ENCODE measurements at regions not wholly inside any gene's neighbourhood (a gene's known extent, or its start where the extent isn't known, plus 50 kb on each side); places are given as distances from the start of the nearest gene placed in this dataset.

DNA sequence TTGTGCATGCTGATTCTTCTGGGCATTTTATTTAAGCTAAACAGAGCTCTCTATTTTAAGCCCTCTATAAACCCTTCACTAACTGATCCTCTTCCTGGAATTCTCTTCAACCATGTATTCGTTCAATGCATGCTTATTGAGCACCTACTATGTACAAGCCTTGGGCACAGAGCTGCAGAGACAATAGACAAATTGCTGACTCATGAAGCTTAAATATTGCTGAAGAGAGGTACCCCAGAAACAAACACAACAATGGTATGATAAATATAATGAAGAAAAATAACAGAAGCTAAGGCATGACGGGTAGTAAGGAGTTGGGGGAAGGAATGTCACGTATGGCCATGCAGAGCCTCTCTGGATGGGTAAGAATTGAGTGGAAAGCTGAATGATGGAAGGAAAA, 222.2 kb downstream of the PPARGC1A start:
- DNase-seq (ENCODE audit: low read depth, low spot score): no peak

DNA sequence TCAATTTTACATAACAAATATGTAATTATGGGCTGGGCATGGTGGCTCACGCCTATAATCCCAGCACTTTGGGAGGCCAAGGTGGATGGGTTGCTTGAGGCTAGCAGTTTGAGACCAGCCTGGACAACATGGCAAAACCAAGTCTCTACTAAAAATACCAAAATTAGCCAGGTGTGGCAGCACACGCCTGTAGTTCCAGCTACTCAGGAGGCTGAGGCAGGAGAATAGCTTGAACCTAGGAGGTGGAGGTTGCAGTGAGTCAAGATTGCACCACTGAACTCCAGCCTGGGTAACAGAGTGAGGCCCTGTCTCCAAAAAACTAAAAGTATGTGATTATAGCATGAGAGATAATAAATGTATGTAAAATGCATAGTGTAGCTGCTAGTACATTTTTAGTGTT, 229.0 kb downstream of the PPARGC1A start:
- DNase-seq (ENCODE audit: low read depth, low spot score): no peak

GRCh38 chr4:23654791-23655190, 235.1 kb downstream of the PPARGC1A start:
- DNase-seq (ENCODE audit: low read depth, low spot score): no peak

DNA sequence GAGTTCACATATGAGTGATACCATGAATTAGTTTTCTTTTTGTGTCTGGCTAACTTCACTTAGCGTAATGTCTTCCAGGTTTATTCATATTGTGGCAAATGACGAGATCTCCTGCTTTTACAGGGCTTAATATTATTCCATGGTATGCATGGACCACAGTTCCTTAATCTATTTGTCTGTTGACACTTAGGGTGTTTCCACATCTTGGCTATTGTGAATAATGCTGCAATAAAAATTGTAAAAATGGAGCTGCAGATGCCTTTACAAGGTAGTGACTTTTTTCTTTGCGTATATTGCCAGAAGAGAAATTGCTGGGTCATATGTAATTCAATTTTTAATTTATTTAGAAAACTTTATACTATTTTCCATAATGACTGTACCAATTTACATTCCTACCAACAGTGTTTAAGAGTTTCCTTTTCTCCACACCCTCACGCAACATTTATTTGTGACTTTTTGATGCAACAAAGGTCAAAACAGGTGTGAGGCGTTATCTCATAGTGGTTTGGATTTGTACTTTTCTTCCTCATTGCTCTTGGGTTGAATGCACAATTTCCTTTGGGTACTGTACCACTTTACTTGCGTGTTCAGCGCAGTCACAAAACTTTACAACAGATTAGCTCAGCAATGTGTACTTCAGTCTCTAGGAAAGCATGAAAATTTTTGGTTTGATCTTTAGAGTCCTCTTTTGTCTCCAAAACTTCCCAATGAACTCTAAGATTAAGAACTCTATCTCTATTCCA, 240.8 kb downstream of the PPARGC1A start:
- DNase-seq (ENCODE audit: low read depth, low spot score): no peak

GRCh38 chr4:23635468-23635867, 254.4 kb downstream of the PPARGC1A start:
- DNase-seq (ENCODE audit: low read depth, low spot score): no peak

GRCh38 chr4:23631255-23631950, 258.4 kb downstream of the PPARGC1A start:
- DNase-seq (ENCODE audit: low read depth, low spot score): no peak

GRCh38 chr4:23630110-23630509, 259.7 kb downstream of the PPARGC1A start:
- DNase-seq (ENCODE audit: low read depth, low spot score): no peak

DNA sequence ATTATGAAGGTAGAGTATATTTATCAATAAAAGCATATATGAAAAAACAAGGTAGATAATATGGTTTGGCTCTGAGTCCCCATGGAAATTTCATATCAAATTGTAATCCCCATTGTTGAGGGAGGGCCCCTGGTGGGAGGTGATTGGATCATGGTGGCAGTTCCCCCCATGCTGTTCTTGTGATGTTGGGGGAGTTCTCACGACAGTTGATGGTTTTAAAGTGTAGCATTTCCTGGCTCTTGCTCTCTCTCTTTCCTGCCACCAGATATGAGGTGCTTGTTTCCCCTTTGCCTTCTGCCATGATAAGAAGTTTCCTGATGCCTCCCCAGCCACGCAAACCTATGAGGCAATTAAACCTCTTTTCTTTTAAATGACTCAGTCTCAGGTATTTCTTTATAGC, 260.4 kb downstream of the PPARGC1A start:
- DNase-seq (ENCODE audit: low read depth, low spot score): no peak

- no peak for DNase-seq (ENCODE audit: low read depth, low spot score)
Measured at GRCh38 chr4:23614284-23614892, 275.5 kb downstream of the PPARGC1A start.

GRCh38 chr4:23613782-23614181, 276.1 kb downstream of the PPARGC1A start:
- no peak for DNase-seq (ENCODE audit: low read depth, low spot score)

DNA sequence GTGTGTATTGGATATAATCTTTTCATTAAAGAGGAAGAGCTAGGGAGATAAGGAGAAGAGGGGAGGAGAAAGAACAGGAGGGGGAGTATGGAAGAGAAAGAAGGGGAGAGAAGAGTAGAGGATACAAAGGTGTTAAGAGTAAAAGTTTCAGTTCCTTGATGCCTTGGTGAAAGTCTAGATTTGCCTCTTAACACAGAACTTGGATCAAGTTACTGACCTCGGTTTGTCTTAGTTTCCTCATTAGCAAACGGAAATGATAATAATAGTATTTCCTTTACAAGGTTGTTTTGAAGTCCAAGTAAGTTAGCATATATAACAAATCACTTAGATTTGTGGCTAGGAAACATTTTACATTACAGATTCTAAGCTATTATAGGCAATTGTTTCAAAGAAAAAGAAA, 287.1 kb downstream of the PPARGC1A start:
- no peak for DNase-seq (ENCODE audit: low read depth, low spot score)

DNA sequence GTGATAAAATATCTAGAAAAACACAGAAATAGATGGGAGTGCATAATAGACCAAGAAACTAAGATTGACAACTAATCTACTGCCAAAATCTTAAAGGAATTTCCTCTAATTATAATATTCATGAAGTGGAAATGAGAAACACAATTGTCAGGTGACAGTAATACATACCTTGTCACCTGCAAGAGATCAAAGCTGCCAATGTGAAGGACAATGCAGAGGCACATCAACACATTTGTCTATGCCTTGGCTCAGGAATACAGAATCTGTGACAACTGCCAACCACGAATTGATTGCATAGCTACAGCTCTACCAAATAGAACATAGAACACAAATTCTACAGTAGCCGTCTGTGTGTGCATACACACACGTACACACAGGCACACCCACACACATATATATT, 295.7 kb downstream of the PPARGC1A start:
- no peak for DNase-seq (ENCODE audit: low read depth, low spot score)

DNA sequence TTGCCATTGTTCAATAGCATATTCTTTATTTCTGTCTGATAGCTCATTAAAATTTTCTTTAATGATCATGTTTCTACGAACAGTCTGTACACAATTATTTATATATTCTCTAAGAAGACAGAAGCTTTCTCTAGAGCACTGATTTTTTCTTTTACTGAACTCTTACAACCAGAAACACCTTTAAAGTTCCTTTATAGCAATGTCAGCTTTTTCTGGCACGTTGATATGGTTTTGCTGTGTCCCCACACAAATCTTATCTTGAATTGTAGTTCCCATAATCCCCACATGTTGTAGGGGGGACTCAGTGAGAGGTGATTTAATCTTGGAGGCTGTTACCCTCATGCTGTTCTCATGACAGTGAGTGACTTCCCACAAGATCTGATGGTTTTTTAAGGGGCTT, 299.4 kb downstream of the PPARGC1A start:
- no peak for DNase-seq (ENCODE audit: low read depth, low spot score)

DNA sequence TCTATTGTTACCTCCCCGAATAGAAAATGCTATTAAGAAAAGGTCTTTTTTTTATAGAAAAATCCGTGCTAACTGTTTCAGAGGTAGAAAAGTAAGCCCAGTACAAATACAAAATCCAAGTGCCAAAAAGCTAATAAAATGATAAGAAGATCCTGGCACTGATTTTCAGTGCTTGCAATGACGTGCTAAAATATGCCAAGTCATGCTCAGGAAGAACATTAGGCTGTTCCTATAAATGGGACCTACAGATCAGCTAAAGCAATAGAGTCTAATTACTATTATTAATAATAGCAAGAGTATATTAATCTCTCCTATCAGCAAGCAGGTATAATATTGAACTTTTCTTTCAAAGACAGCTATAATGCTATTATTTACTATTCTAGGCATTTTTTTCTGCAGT, 305.8 kb downstream of the PPARGC1A start:
- no peak for DNase-seq (ENCODE audit: low read depth, low spot score)

- DNase-seq (ENCODE audit: low read depth, low spot score): no peak
Measured at GRCh38 chr4:23582671-23583070, 307.2 kb downstream of the PPARGC1A start.

- DNase-seq (ENCODE audit: low read depth, low spot score): no peak
Measured at GRCh38 chr4:23579166-23579565, 310.7 kb downstream of the PPARGC1A start.

GRCh38 chr4:23577398-23577797, 312.4 kb downstream of the PPARGC1A start:
- DNase-seq (ENCODE audit: low read depth, low spot score): no peak

- DNase-seq (ENCODE audit: low read depth, low spot score): no peak
Measured at GRCh38 chr4:23572382-23572781, 317.5 kb downstream of the PPARGC1A start.

DNA sequence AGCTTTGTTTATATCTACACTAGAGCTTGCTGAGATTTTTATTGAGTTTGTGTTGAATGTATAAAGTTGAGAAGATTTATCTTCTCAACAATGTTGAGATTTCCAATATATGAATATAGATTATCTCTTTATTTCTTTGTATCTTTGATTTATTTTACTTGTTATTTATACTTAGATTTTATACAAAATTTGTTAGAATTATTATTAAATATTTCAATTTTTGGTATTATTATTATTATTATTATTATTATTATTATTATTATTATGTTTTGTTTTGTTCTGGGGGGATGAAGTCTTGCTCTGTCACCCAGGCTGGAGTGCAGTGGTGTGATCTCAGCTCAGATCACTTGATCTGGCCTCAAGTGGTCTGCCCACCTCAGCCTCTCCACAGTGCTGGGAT, 322.5 kb downstream of the PPARGC1A start:
- no peak for DNase-seq (ENCODE audit: low read depth, low spot score)

DNA sequence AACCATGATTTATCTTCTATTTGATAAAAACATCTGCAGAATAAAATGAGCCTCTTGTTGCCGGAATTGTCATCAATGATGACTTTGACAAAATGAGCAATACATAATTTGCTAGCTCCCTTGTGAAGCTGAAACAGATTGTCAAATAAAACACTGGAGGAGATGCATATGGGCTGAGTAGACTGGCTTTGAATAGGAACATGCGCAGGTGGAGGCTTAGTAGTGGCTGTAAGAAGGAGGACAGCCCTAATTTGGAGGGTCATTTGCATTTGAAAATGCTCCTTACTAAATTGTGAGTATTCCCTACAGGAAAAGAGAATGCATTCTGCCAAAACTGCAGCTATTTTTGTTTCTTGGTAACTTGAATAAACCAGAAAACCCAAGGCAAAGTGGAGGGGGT, 329.1 kb downstream of the PPARGC1A start:
- no peak for DNase-seq (ENCODE audit: low read depth, low spot score)

DNA sequence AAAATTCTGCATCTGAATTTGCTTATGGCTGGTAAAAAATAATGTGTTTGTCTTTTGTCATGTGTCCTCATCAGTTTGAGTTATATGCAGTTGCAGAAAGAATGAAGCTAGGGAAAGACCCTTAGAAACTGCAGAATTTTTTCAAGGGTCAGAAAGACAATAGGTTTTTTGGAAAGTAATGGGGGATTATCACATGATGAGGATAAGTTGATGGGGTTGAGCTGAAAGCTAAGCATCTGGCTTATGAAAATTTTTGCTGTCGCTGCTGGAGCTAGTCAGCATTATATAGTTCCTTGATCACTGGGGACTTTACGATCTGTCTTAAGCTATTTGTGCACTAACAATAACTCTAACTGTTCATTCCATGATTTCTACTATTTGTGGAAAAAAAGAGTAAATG, 331.7 kb downstream of the PPARGC1A start:
- DNase-seq (ENCODE audit: low read depth, low spot score): no peak

DNA sequence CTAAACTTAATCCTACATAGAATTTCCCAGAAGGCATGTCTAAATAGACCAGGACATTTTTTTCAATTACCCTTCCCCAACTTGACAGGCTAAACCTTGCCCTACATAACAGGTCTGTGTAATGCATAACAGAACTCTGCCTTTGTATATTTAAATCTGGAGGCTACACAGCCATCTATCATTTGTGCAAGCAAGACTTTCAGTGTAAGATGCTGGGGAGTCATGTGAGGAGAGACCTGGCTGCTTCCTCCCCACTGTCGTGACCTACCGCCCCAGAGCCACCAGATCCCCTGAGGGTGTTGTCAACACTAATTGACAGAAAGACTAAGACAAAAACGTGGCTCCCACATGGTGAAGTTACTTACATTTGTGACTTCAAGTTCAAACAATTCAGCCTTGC, 342.2 kb downstream of the PPARGC1A start:
- DNase-seq (ENCODE audit: low read depth, low spot score): no peak

GRCh38 chr4:23547096-23547495, 342.8 kb downstream of the PPARGC1A start:
- DNase-seq (ENCODE audit: low read depth, low spot score): no peak
